Thymus (tissue), 11 donors: ENCODE measurements at regions not wholly inside any gene's neighbourhood (a gene's known extent, or its start where the extent isn't known, plus 50 kb on each side); places are given as distances from the start of the nearest gene placed in this dataset.

Source experiments
- DNase-seq, 9 donors: peaks; one replicate each; pipeline ENCODE4 v3.0.0-alpha.2; 2013; ENCODE audit warnings: low spot score in 9 of 9, low read depth in 6 of 9, missing footprints in 1 of 9
- H3K27ac ChIP-seq, 2 donors: one replicate each; pipeline ENCODE4 v1.5.1; 2013; ENCODE audit warnings: control low read depth in 1 of 2, low read depth in 1 of 2, low read length in 1 of 2, mild to moderate bottlenecking in 1 of 2, moderate library complexity in 1 of 2
- H3K27me3 ChIP-seq, 2 donors: one replicate each; pipeline ENCODE4 v1.5.1; 2013; ENCODE audit warnings: low read length in 1 of 2; ENCODE audit not compliant: control insufficient read depth in 2 of 2, insufficient read depth in 1 of 2
- H3K36me3 ChIP-seq, 2 donors: one replicate each; pipeline ENCODE4 v1.5.1; 2013; ENCODE audit warnings: low read length in 1 of 2, mild to moderate bottlenecking in 1 of 2, moderate library complexity in 1 of 2; ENCODE audit not compliant: control insufficient read depth in 2 of 2, insufficient read depth in 2 of 2
- H3K4me1 ChIP-seq, 2 donors: one replicate each; pipeline ENCODE4 v1.5.1; 2013; ENCODE audit warnings: low read length in 2 of 2; ENCODE audit not compliant: control insufficient read depth in 2 of 2, insufficient read depth in 2 of 2
- H3K4me3 ChIP-seq, 2 donors: one replicate each; pipeline ENCODE4 v1.5.1; 2013; ENCODE audit warnings: low read length in 2 of 2, control low read depth in 1 of 2, mild to moderate bottlenecking in 1 of 2
- H3K9me3 ChIP-seq, 2 donors: one replicate each; pipeline ENCODE4 v1.5.1; 2013; ENCODE audit warnings: low read length in 1 of 2, mild to moderate bottlenecking in 1 of 2; ENCODE audit not compliant: control insufficient read depth in 2 of 2, insufficient read depth in 1 of 2
- WGBS: extraction: QIAGEN DNeasy Blood & Tissue Kit; methylation state at CpG from one replicate; pipeline ENCODE4 v1.1.7; 2013; 5-methylcytosine and 5-hydroxymethylcytosine counted together
- donor health status: healthy.

- Histone ChIP-seq H3K27me3 (no peaks in the 10 kb centered on the region), H3K9me3 (no peaks in the 10 kb centered on the region), H3K27ac (no peak overlapping the region), H3K4me3 (no peak overlapping the region), H3K4me1 (no peaks in the 10 kb centered on the region), H3K36me3 (no peaks in the 10 kb centered on the region)
- DNase-seq, result no peak
- 96% methylated on average over 2 of the region's 2 CpGs for WGBS
Observed at GRCh38 chr11:95595973-95596489, 193.6 kb downstream of the FAM76B start.

- no peak overlapping the region for H3K27ac ChIP-seq
- WGBS, result 98% methylated on average over 3 of the region's 3 CpGs
- H3K4me1 ChIP-seq, result no peaks in the 10 kb centered on the region
- no peak overlapping the region for H3K4me3 ChIP-seq
- DNase-seq, result no peak
- H3K36me3 ChIP-seq, result no peaks in the 10 kb centered on the region
- H3K27me3 ChIP-seq, result no peaks in the 10 kb centered on the region
- H3K9me3 ChIP-seq, result no peaks in the 10 kb centered on the region
Observed at GRCh38 chr11:95595541-95595940, 194.0 kb downstream of the FAM76B start.

GRCh38 chr11:95593111-95593510, 196.5 kb downstream of the FAM76B start:
- no peak for DNase-seq
- H3K4me1 ChIP-seq, result no peaks in the 10 kb centered on the region
- WGBS, result 94% methylated on average over 3 of the region's 3 CpGs
- no peak overlapping the region for H3K4me3 ChIP-seq
- no peaks in the 10 kb centered on the region for H3K36me3 ChIP-seq
- H3K27me3 ChIP-seq, result no peaks in the 10 kb centered on the region
- no peaks in the 10 kb centered on the region for H3K9me3 ChIP-seq
- H3K27ac ChIP-seq, result no peak overlapping the region

- no peaks in the 10 kb centered on the region for H3K27me3 ChIP-seq
- 93% methylated on average over 4 of the region's 4 CpGs for WGBS
- no peaks in the 10 kb centered on the region for H3K9me3 ChIP-seq
- H3K36me3 ChIP-seq, result no peaks in the 10 kb centered on the region
- H3K27ac ChIP-seq, result no peak overlapping the region
- DNase-seq, result no peak
- no peaks in the 10 kb centered on the region for H3K4me1 ChIP-seq
- no peak overlapping the region for H3K4me3 ChIP-seq
Observed at GRCh38 chr11:95592471-95592870, 197.1 kb downstream of the FAM76B start.

- 93% methylated on average over 10 of the region's 10 CpGs for WGBS
- Histone ChIP-seq H3K9me3 (no peaks in the 10 kb centered on the region), H3K27ac (no peak overlapping the region), H3K27me3 (no peaks in the 10 kb centered on the region), H3K4me1 (no peaks in the 10 kb centered on the region), H3K36me3 (no peaks in the 10 kb centered on the region), H3K4me3 (no peak overlapping the region)
- no peak for DNase-seq
Observed at GRCh38 chr11:95589893-95590612, 199.5 kb downstream of the FAM76B start.

- WGBS, result 98% methylated on average over 3 of the region's 3 CpGs
- DNase-seq, result no peak
- H3K27ac ChIP-seq, result no peak overlapping the region
- no peak overlapping the region for H3K4me3 ChIP-seq
- no peaks in the 10 kb centered on the region for H3K4me1 ChIP-seq
- no peaks in the 10 kb centered on the region for H3K9me3 ChIP-seq
- no peaks in the 10 kb centered on the region for H3K27me3 ChIP-seq
- no peaks in the 10 kb centered on the region for H3K36me3 ChIP-seq
Observed at GRCh38 chr11:95588821-95589220, 200.8 kb downstream of the FAM76B start.

- DNase-seq, result no peak
- Histone ChIP-seq H3K27ac (no peak overlapping the region), H3K4me1 (no peaks in the 10 kb centered on the region), H3K27me3 (no peaks in the 10 kb centered on the region), H3K4me3 (no peak overlapping the region), H3K36me3 (no peaks in the 10 kb centered on the region), H3K9me3 (no peaks in the 10 kb centered on the region)
- WGBS, result 93% methylated on average over 4 of the region's 4 CpGs
Observed at GRCh38 chr11:95586661-95587060, 202.9 kb downstream of the FAM76B start.

GRCh38 chr11:95586155-95586554, 203.4 kb downstream of the FAM76B start:
- DNase-seq, result no peak
- no peaks in the 10 kb centered on the region for H3K36me3 ChIP-seq
- WGBS, result 100% methylated on average over 1 of the region's 1 CpG
- H3K4me3 ChIP-seq, result no peak overlapping the region
- no peaks in the 10 kb centered on the region for H3K4me1 ChIP-seq
- no peaks in the 10 kb centered on the region for H3K9me3 ChIP-seq
- H3K27me3 ChIP-seq, result no peaks in the 10 kb centered on the region
- H3K27ac ChIP-seq, result no peak overlapping the region

- Histone ChIP-seq H3K27me3 (no peaks in the 10 kb centered on the region), H3K27ac (no peak overlapping the region), H3K9me3 (no peaks in the 10 kb centered on the region), H3K36me3 (no peaks in the 10 kb centered on the region), H3K4me1 (no peaks in the 10 kb centered on the region), H3K4me3 (no peak overlapping the region)
- DNase-seq, result no peak
- 98% methylated on average over 4 of the region's 4 CpGs for whole genome bisulfite sequencing
Observed at GRCh38 chr11:95585752-95586077, 203.9 kb downstream of the FAM76B start.
